PC-3 (cell line): ENCODE measurements at regions not wholly inside any gene's neighbourhood (a gene's known extent, or its start where the extent isn't known, plus 50 kb on each side); places are given as distances from the start of the nearest gene placed in this dataset.

Experiments used
- ATAC-seq: fragments of 200-7000 bp; cut with Tn5 transposase; 2 replicates; pipeline ENCODE4 v1.9.1; 2020; ENCODE audit warnings: mild to moderate bottlenecking, moderate library complexity
- BruUV-seq: library from RNA; stranded (reverse); fragments of 400-500 nt; replicated peaks from 2 replicates; lab custom pipeline; 2021; lab: Mats Ljungman, UMichigan
- CTCF ChIA-PET: fragments of 300-600 bp; sonication (Branson Sonifier 250); formaldehyde crosslinking; loops from one replicate; lab custom pipeline; 2022; ENCODE audit warnings: antibody characterized with exemption; lab: Charles Lee
- POLR2A ChIA-PET: fragments of 300-600 bp; sonication (Branson Sonifier 250); formaldehyde crosslinking; loops from one replicate; lab custom pipeline; 2022; ENCODE audit warnings: antibody characterized with exemption; ENCODE audit not compliant: unreplicated experiment; lab: Charles Lee
- DNase-seq: peaks from one replicate; pipeline ENCODE4 v3.0.0-alpha.2; 2015
- H2AFZ ChIP-seq: fragments of 300-600 bp; sonication (generic); 2 replicates; pipeline ENCODE4 v1.6.0; 2016; ENCODE audit warnings: antibody characterized with exemption, low read length
- H3F3A ChIP-seq: fragments of 300-600 bp; sonication (generic); one replicate; pipeline ENCODE4 v1.6.0; 2017; ENCODE audit warnings: antibody characterized with exemption, low read length, control low read depth, mild to moderate bottlenecking; ENCODE audit not compliant: unreplicated experiment
- H3K27ac ChIP-seq: fragments of 300-600 bp; sonication (generic); 2 replicates; pipeline ENCODE4 v1.5.1; 2016; ENCODE audit warnings: mild to moderate bottlenecking, low read length
- H3K27me3 ChIP-seq: fragments of 300-600 bp; sonication (generic); 2 replicates; pipeline ENCODE4 v1.6.1; 2016; ENCODE audit warnings: low read length, mixed read lengths
- H3K36me3 ChIP-seq: fragments of 300-600 bp; sonication (generic); 2 replicates; pipeline ENCODE4 v1.6.1; 2016; ENCODE audit warnings: low read depth, mixed run types, low read length, mixed read lengths
- H3K4me1 ChIP-seq: fragments of 300-600 bp; sonication (generic); 2 replicates; pipeline ENCODE4 v1.5.1; 2016; ENCODE audit warnings: low read length; ENCODE audit not compliant: insufficient read depth
- H3K4me2 ChIP-seq: fragments of 300-600 bp; sonication (generic); 2 replicates; pipeline ENCODE4 v1.6.0; 2016; ENCODE audit warnings: low read length
- H3K4me3 ChIP-seq: fragments of 300-600 bp; sonication (generic); 2 replicates; pipeline ENCODE4 v1.5.1; 2016; ENCODE audit warnings: mild to moderate bottlenecking, low read length, mixed read lengths
- H3K79me2 ChIP-seq: fragments of 300-600 bp; sonication (generic); 2 replicates; pipeline ENCODE4 v1.6.1; 2017; ENCODE audit warnings: low read length, mixed read lengths
- H3K9ac ChIP-seq: fragments of 300-600 bp; sonication (generic); 2 replicates; pipeline ENCODE4 v1.6.0; 2016; ENCODE audit warnings: mild to moderate bottlenecking, low read length
- H3K9me2 ChIP-seq: fragments of 300-600 bp; sonication (generic); replicated peaks from 2 replicates; pipeline ENCODE4 v1.6.1; 2016; ENCODE audit warnings: mixed run types, low read length, mixed read lengths
- H3K9me3 ChIP-seq: fragments of 300-600 bp; sonication (generic); 2 replicates; pipeline ENCODE4 v1.6.1; 2016; ENCODE audit warnings: low read length, mixed read lengths
- H4K20me1 ChIP-seq: fragments of 300-600 bp; sonication (generic); 2 replicates; pipeline ENCODE4 v1.6.1; 2016; ENCODE audit warnings: low read length, mixed read lengths
- CTCF ChIP-seq: fragments of 300-600 bp; sonication (generic); conservative IDR thresholded peaks from 2 replicates; pipeline ENCODE4 v1.5.1; 2017; ENCODE audit warnings: antibody characterized with exemption, low read depth, mild to moderate bottlenecking, low read length
- EZH2 ChIP-seq: fragments of 300-600 bp; sonication (generic); IDR thresholded peaks from one replicate; pipeline ENCODE4 v1.6.1; 2017; ENCODE audit warnings: antibody characterized with exemption, mild to moderate bottlenecking, low read length; ENCODE audit not compliant: unreplicated experiment
- EZH2phosphoT487 ChIP-seq: fragments of 300-600 bp; sonication (generic); IDR thresholded peaks from 2 replicates; pipeline ENCODE4 v1.6.1; 2018; ENCODE audit warnings: mild to moderate bottlenecking, antibody characterized with exemption, low read length, borderline replicate concordance
- intact Hi-C: fragments of 100-400 bp; cut with micrococcal nuclease; formaldehyde crosslinking; loops from 2 replicates; pipeline ENCODE4 v1.9.0; 2023

GRCh38 chr1:183730107-183730724, 74.7 kb upstream of the RGL1 start:
- ATAC-seq (no peak), DNase-seq (no peak)
- Histone ChIP-seq H3K9ac (no peak overlapping the region), H3K9me3 (no peaks in the 10 kb centered on the region), H4K20me1 (no peaks in the 10 kb centered on the region), H3K4me3 (no peak overlapping the region), H3K79me2 (no peaks in the 10 kb centered on the region), H3K4me1 (no peaks in the 10 kb centered on the region), H2AFZ (no peak overlapping the region), H3K4me2 (no peak overlapping the region), H3F3A (no peaks in the 10 kb centered on the region), H3K36me3 (no peaks in the 10 kb centered on the region), H3K27me3 (no peaks in the 10 kb centered on the region), H3K27ac (no peak overlapping the region), H3K9me2 (no peaks in the 10 kb centered on the region)
- intact Hi-C loops = no loop called here
- TF ChIP-seq CTCF = no peak
- TF ChIP-seq EZH2phosphoT487 = no peak
- no peak for TF ChIP-seq EZH2
- no TSS peak for BruUV-seq
- CTCF ChIA-PET = no interaction called here
- POLR2A ChIA-PET = interaction anchor here (0.6 kb wide), 1 partner anchor 162 kb away, joined by 3 read pairs; no protein-coding TSS in a partner anchor

GRCh38 chr1:183726825-183727224, 73.7 kb upstream of the APOBEC4 start:
- BruUV-seq = no TSS peak
- ChIA-PET CTCF (no interaction called here), POLR2A (no interaction called here)
- no peaks in the 10 kb centered on the region for H3K9me3 ChIP-seq
- no peaks in the 10 kb centered on the region for H3K27me3 ChIP-seq
- H4K20me1 ChIP-seq = no peaks in the 10 kb centered on the region
- no peaks in the 10 kb centered on the region for H3F3A ChIP-seq
- no peak overlapping the region for H3K27ac ChIP-seq
- DNase-seq = no peak
- no peak overlapping the region for H3K4me3 ChIP-seq
- H3K36me3 ChIP-seq = no peaks in the 10 kb centered on the region
- TF ChIP-seq CTCF (no peak), EZH2 (no peak), EZH2phosphoT487 (no peak)
- H3K4me2 ChIP-seq = no peak overlapping the region
- no peaks in the 10 kb centered on the region for H3K9me2 ChIP-seq
- intact Hi-C loops = no loop called here
- H2AFZ ChIP-seq = no peak overlapping the region
- ATAC-seq = no peak
- H3K9ac ChIP-seq = no peak overlapping the region
- H3K4me1 ChIP-seq = no peaks in the 10 kb centered on the region
- no peaks in the 10 kb centered on the region for H3K79me2 ChIP-seq

GRCh38 chr1:183724350-183725042, 71.4 kb upstream of the APOBEC4 start:
- Histone ChIP-seq H3K36me3 (no peaks in the 10 kb centered on the region), H3K4me2 (no peak overlapping the region), H3K4me3 (no peak overlapping the region), H3K27me3 (no peaks in the 10 kb centered on the region), H3K9me2 (no peaks in the 10 kb centered on the region), H2AFZ (no peak overlapping the region), H3K4me1 (no peaks in the 10 kb centered on the region), H3F3A (no peaks in the 10 kb centered on the region), H3K9ac (no peak overlapping the region), H3K9me3 (no peaks in the 10 kb centered on the region), H4K20me1 (no peaks in the 10 kb centered on the region), H3K79me2 (no peaks in the 10 kb centered on the region), H3K27ac (no peak overlapping the region)
- no TSS peak for BruUV-seq
- ATAC-seq = no peak
- ChIA-PET CTCF (no interaction called here), POLR2A (no interaction called here)
- DNase-seq = no peak
- no peak for TF ChIP-seq CTCF
- no peak for TF ChIP-seq EZH2phosphoT487
- no peak for TF ChIP-seq EZH2
- intact Hi-C loops = no loop called here
